ENCODE measurements at regions not wholly inside any gene's neighbourhood (a gene's known extent, or its start where the extent isn't known, plus 50 kb on each side); places are given as distances from the start of the nearest gene placed in this dataset.
A peak's percentile ranks its signal among the peaks of the same experiment; 100 is the strongest.

- DNase-seq (ENCODE audit: low read depth in 2 of 3, low spot score in 2 of 3) = no peak
Measured at GRCh38 chr16:27712251-27712711, 162.3 kb downstream of the KATNIP start.

- DNase-seq (ENCODE audit: low read depth in 2 of 3, low spot score in 2 of 3) = no peak
Measured at GRCh38 chr16:27717726-27718125, 167.8 kb downstream of the KATNIP start.

- no peak for DNase-seq (ENCODE audit: low read depth in 2 of 3, low spot score in 2 of 3)
Measured at GRCh38 chr16:27718201-27719105, 168.5 kb downstream of the KATNIP start.

- DNase-seq (ENCODE audit: low read depth in 2 of 3, low spot score in 2 of 3) = no peak
Measured at GRCh38 chr16:27719106-27719445, 169.1 kb downstream of the KATNIP start.

- no peak for DNase-seq (ENCODE audit: low read depth in 2 of 3, low spot score in 2 of 3)
Measured at GRCh38 chr16:27720731-27721530, 171.0 kb downstream of the KATNIP start.

- no peak for DNase-seq (ENCODE audit: low read depth in 2 of 3, low spot score in 2 of 3)
Measured at GRCh38 chr16:27721531-27722181, 171.7 kb downstream of the KATNIP start.

GRCh38 chr16:27722207-27722606, 172.3 kb downstream of the KATNIP start:
- no peak for DNase-seq (ENCODE audit: low read depth in 2 of 3, low spot score in 2 of 3)

GRCh38 chr16:27722892-27723450, 173.0 kb downstream of the KATNIP start:
- DNase-seq (ENCODE audit: low read depth in 2 of 3, low spot score in 2 of 3) = no peak

- no peak for DNase-seq (ENCODE audit: low read depth in 2 of 3, low spot score in 2 of 3)
Measured at GRCh38 chr16:27723711-27724481, 174.0 kb downstream of the KATNIP start.

GRCh38 chr16:27724482-27725235, 174.7 kb downstream of the KATNIP start:
- no peak for DNase-seq (ENCODE audit: low read depth in 2 of 3, low spot score in 2 of 3)

GRCh38 chr16:27725236-27726000, 175.5 kb downstream of the KATNIP start:
- DNase-seq (ENCODE audit: low read depth in 2 of 3, low spot score in 2 of 3) = no peak

GRCh38 chr16:27726621-27727261, 176.8 kb downstream of the KATNIP start:
- DNase-seq (ENCODE audit: low read depth in 2 of 3, low spot score in 2 of 3) = no peak

GRCh38 chr16:27727941-27728340, 178.0 kb downstream of the KATNIP start:
- DNase-seq (ENCODE audit: low read depth in 2 of 3, low spot score in 2 of 3) = no peak

GRCh38 chr16:27728691-27729090, 178.7 kb downstream of the KATNIP start:
- no peak for DNase-seq (ENCODE audit: low read depth in 2 of 3, low spot score in 2 of 3)

- peak in 2 of 3 donors; percentile 39 to 74 for DNase-seq (ENCODE audit: low read depth in 2 of 3, low spot score in 2 of 3)
Measured at GRCh38 chr16:27729516-27730304, 179.8 kb downstream of the KATNIP start.

GRCh38 chr16:27730661-27731210, 180.8 kb downstream of the KATNIP start:
- no peak for DNase-seq (ENCODE audit: low read depth in 2 of 3, low spot score in 2 of 3)

GRCh38 chr16:27735031-27735430, 185.1 kb downstream of the KATNIP start:
- DNase-seq (ENCODE audit: low read depth in 2 of 3, low spot score in 2 of 3) = no peak
